Fibroblast of peridontal ligament (primary cell): ENCODE measurements at regions not wholly inside any gene's neighbourhood (a gene's known extent, or its start where the extent isn't known, plus 50 kb on each side); places are given as distances from the start of the nearest gene placed in this dataset.
"Not testable (repeated sequence)": the region's sequence is repeated elsewhere in the genome, so short reads cannot be mapped to it uniquely, and the experiment has no call there.

Experiments
- DNase-seq: peaks from one replicate; pipeline ENCODE4 v3.0.0-alpha.2; 2010; ENCODE audit errors: extremely low read depth

GRCh38 chr15:98088307-98088945 is 127.9 kb downstream of the ARRDC4 start:
- DNase-seq, result not testable (repeated sequence)

GRCh38 chr15:98089352-98089751 is 128.8 kb downstream of the ARRDC4 start:
- not testable (repeated sequence) for DNase-seq

- not testable (repeated sequence) for DNase-seq
Measured at GRCh38 chr15:98097986-98098385, 137.5 kb downstream of the ARRDC4 start.

GRCh38 chr15:98100606-98101005 is 140.1 kb downstream of the ARRDC4 start:
- not testable (repeated sequence) for DNase-seq

- DNase-seq, result no peak
Measured at GRCh38 chr15:98103570-98103969, 143.1 kb downstream of the ARRDC4 start.

GRCh38 chr15:98104386-98105151 is 144.1 kb downstream of the ARRDC4 start:
- not testable (repeated sequence) for DNase-seq

- not testable (repeated sequence) for DNase-seq
Measured at GRCh38 chr15:98106615-98107194, 146.2 kb downstream of the ARRDC4 start.

- DNase-seq, result no peak
Measured at GRCh38 chr15:98111806-98112205, 151.3 kb downstream of the ARRDC4 start.

- no peak for DNase-seq
Measured at GRCh38 chr15:98113327-98113726, 152.8 kb downstream of the ARRDC4 start.

- no peak for DNase-seq
Measured at GRCh38 chr15:98120561-98120960, 160.1 kb downstream of the ARRDC4 start.

- no peak for DNase-seq
Measured at GRCh38 chr15:98121536-98121935, 161.0 kb downstream of the ARRDC4 start.

GRCh38 chr15:98121957-98122356 is 161.5 kb downstream of the ARRDC4 start:
- DNase-seq, result no peak

- DNase-seq, result no peak
Measured at GRCh38 chr15:98123297-98123696, 162.8 kb downstream of the ARRDC4 start.

GRCh38 chr15:98123834-98124233 is 163.3 kb downstream of the ARRDC4 start:
- DNase-seq, result no peak

GRCh38 chr15:98124581-98124980 is 164.1 kb downstream of the ARRDC4 start:
- no peak for DNase-seq

- no peak for DNase-seq
Measured at GRCh38 chr15:98126326-98127085, 166.0 kb downstream of the ARRDC4 start.

- DNase-seq, result no peak
Measured at GRCh38 chr15:98127586-98127985, 167.1 kb downstream of the ARRDC4 start.

GRCh38 chr15:98131924-98132323 is 171.4 kb downstream of the ARRDC4 start:
- DNase-seq, result no peak

- DNase-seq, result no peak
Measured at GRCh38 chr15:98134905-98135304, 174.4 kb downstream of the ARRDC4 start.

- DNase-seq, result no peak
Measured at GRCh38 chr15:98138910-98139309, 178.4 kb downstream of the ARRDC4 start.

GRCh38 chr15:98139337-98139736 is 178.8 kb downstream of the ARRDC4 start:
- no peak for DNase-seq

- DNase-seq, result no peak
Measured at GRCh38 chr15:98142572-98142971, 182.1 kb downstream of the ARRDC4 start.
